ENCODE measurements at regions not wholly inside any gene's neighbourhood (a gene's known extent, or its start where the extent isn't known, plus 50 kb on each side); places are given as distances from the start of the nearest gene placed in this dataset.

GRCh38 chr16:47940466-47940865, 215.3 kb downstream of the ABCC12 start:
- TF ChIP-seq CTCF (conservative IDR thresholded peaks at IDR 0.05; ENCODE audit: low read length), result no peak
- TF ChIP-seq EZH2phosphoT487 (IDR thresholded peaks at IDR 0.05; ENCODE audit: borderline replicate concordance, low read depth, low read length), result no peak

All from OCI-LY7 (cell line).